Activated T-cell treated with anti-CD3 and anti-CD28 coated beads for 24 hours (primary cell): ENCODE measurements at regions not wholly inside any gene's neighbourhood (a gene's known extent, or its start where the extent isn't known, plus 50 kb on each side); places are given as distances from the start of the nearest gene placed in this dataset.
"Not testable (repeated sequence)": the region's sequence is repeated elsewhere in the genome, so short reads cannot be mapped to it uniquely, and the experiment has no call there.

ENCODE experiments used
- DNase-seq: peaks from one replicate; pipeline ENCODE4 v3.0.0-alpha.2; 2020; ENCODE audit warnings: low read depth

GRCh38 chr7:22066522-22066921 lies 120.8 kb upstream of the CDCA7L start:
- no peak for DNase-seq

- DNase-seq = no peak
These were observed 119.1 kb upstream of the CDCA7L start for GRCh38 chr7:22064816-22065215.

GRCh38 chr7:22061775-22062174 lies 116.1 kb upstream of the CDCA7L start:
- no peak for DNase-seq

GRCh38 chr7:22060863-22061262 lies 115.2 kb upstream of the CDCA7L start:
- no peak for DNase-seq

GRCh38 chr7:22060197-22060596 lies 114.5 kb upstream of the CDCA7L start:
- no peak for DNase-seq

GRCh38 chr7:22055226-22055625 lies 109.5 kb upstream of the CDCA7L start:
- DNase-seq = no peak

- DNase-seq = no peak
These were observed 107.1 kb upstream of the CDCA7L start for GRCh38 chr7:22052674-22053365.

- DNase-seq = no peak
These were observed 106.4 kb upstream of the CDCA7L start for GRCh38 chr7:22051886-22052673.

- no peak for DNase-seq
These were observed 104.2 kb upstream of the CDCA7L start for GRCh38 chr7:22049766-22050500.

GRCh38 chr7:22043367-22043766 lies 97.7 kb upstream of the CDCA7L start:
- no peak for DNase-seq

- DNase-seq = no peak
These were observed 95.4 kb upstream of the CDCA7L start for GRCh38 chr7:22040923-22041595.

GRCh38 chr7:22039670-22040069 lies 94.0 kb upstream of the CDCA7L start:
- DNase-seq = no peak

GRCh38 chr7:22032356-22032755 lies 86.7 kb upstream of the CDCA7L start:
- DNase-seq = not testable (repeated sequence)

- DNase-seq = not testable (repeated sequence)
These were observed 83.0 kb upstream of the CDCA7L start for GRCh38 chr7:22028656-22029055.

GRCh38 chr7:22027475-22027874 lies 81.8 kb upstream of the CDCA7L start:
- no peak for DNase-seq

GRCh38 chr7:22025983-22026382 lies 80.3 kb upstream of the CDCA7L start:
- no peak for DNase-seq

- no peak for DNase-seq
These were observed 79.4 kb upstream of the CDCA7L start for GRCh38 chr7:22025075-22025474.

- no peak for DNase-seq
These were observed 74.2 kb upstream of the CDCA7L start for GRCh38 chr7:22019931-22020330.

- no peak for DNase-seq
These were observed 70.8 kb upstream of the CDCA7L start for GRCh38 chr7:22016507-22016906.

GRCh38 chr7:22013711-22014110 lies 68.0 kb upstream of the CDCA7L start:
- no peak for DNase-seq

- DNase-seq = no peak
These were observed 63.0 kb upstream of the CDCA7L start for GRCh38 chr7:22008683-22009082.

- DNase-seq = no peak
These were observed 62.4 kb upstream of the CDCA7L start for GRCh38 chr7:22008087-22008486.
